NCI-H69 (cell line): ENCODE measurements at regions not wholly inside any gene's neighbourhood (a gene's known extent, or its start where the extent isn't known, plus 50 kb on each side); places are given as distances from the start of the nearest gene placed in this dataset.
"Not testable (repeated sequence)": the region's sequence is repeated elsewhere in the genome, so short reads cannot be mapped to it uniquely, and the experiment has no call there.

Source experiments
- DNase-seq: peaks from one replicate; lab custom pipeline; 2025; lab: John Stamatoyannopoulos, UW

- DNase-seq = no peak
Measured at GRCh38 chr6:164072240-164072666, 657.7 kb downstream of the QKI start.

GRCh38 chr6:164069350-164069990 is 655.0 kb downstream of the QKI start:
- DNase-seq = peak; percentile 82

GRCh38 chr6:164068527-164068926 is 654.0 kb downstream of the QKI start:
- DNase-seq = no peak

GRCh38 chr6:164066766-164067165 is 652.2 kb downstream of the QKI start:
- peak; percentile 11 for DNase-seq

- no peak for DNase-seq
Measured at GRCh38 chr6:164066335-164066734, 651.8 kb downstream of the QKI start.

GRCh38 chr6:164063346-164063745 is 648.8 kb downstream of the QKI start:
- DNase-seq = no peak

- no peak for DNase-seq
Measured at GRCh38 chr6:164062872-164063271, 648.4 kb downstream of the QKI start.

GRCh38 chr6:164057876-164058275 is 643.4 kb downstream of the QKI start:
- DNase-seq = no peak

- no peak for DNase-seq
Measured at GRCh38 chr6:164051427-164051826, 636.9 kb downstream of the QKI start.

- no peak for DNase-seq
Measured at GRCh38 chr6:164049517-164049988, 635.0 kb downstream of the QKI start.

- no peak for DNase-seq
Measured at GRCh38 chr6:164048840-164049516, 634.5 kb downstream of the QKI start.

- DNase-seq = no peak
Measured at GRCh38 chr6:164045082-164045481, 630.6 kb downstream of the QKI start.

- not testable (repeated sequence) for DNase-seq
Measured at GRCh38 chr6:164043656-164044055, 629.1 kb downstream of the QKI start.

- DNase-seq = no peak
Measured at GRCh38 chr6:164042212-164042611, 627.7 kb downstream of the QKI start.

- DNase-seq = no peak
Measured at GRCh38 chr6:164040994-164041393, 626.5 kb downstream of the QKI start.

GRCh38 chr6:164039954-164040375 is 625.4 kb downstream of the QKI start:
- peak; percentile 88 for DNase-seq

- no peak for DNase-seq
Measured at GRCh38 chr6:164037171-164037870, 622.8 kb downstream of the QKI start.

- peak; percentile 83 for DNase-seq
Measured at GRCh38 chr6:164035900-164036485, 621.5 kb downstream of the QKI start.

GRCh38 chr6:164034602-164035140 is 620.2 kb downstream of the QKI start:
- no peak for DNase-seq

- DNase-seq = no peak
Measured at GRCh38 chr6:164025180-164025579, 610.7 kb downstream of the QKI start.

GRCh38 chr6:164023535-164023934 is 609.0 kb downstream of the QKI start:
- DNase-seq = no peak

- no peak for DNase-seq
Measured at GRCh38 chr6:164022632-164023031, 608.1 kb downstream of the QKI start.
